Loucy (cell line): ENCODE measurements at regions not wholly inside any gene's neighbourhood (a gene's known extent, or its start where the extent isn't known, plus 50 kb on each side); places are given as distances from the start of the nearest gene placed in this dataset.

ENCODE experiments used
- H2AFZ ChIP-seq: fragments of 200-600 bp; sonication (generic); 2 replicates; pipeline ENCODE4 v1.6.0; 2016; ENCODE audit warnings: antibody characterized with exemption, mild to moderate bottlenecking, low read length, moderate library complexity
- H3F3A ChIP-seq: fragments of 200-600 bp; 2 replicates; pipeline ENCODE4 v1.6.0; 2016; ENCODE audit warnings: antibody characterized with exemption, low read depth, mild to moderate bottlenecking
- H3K27me3 ChIP-seq: fragments of 200-600 bp; sonication (generic); 2 replicates; pipeline ENCODE4 v1.6.1; 2014; ENCODE audit warnings: low read length, mild to moderate bottlenecking; ENCODE audit not compliant: insufficient read depth, poor library complexity, severe bottlenecking
- H3K36me3 ChIP-seq: fragments of 200-600 bp; sonication (generic); 2 replicates; pipeline ENCODE4 v1.6.1; 2016; ENCODE audit warnings: low read length; ENCODE audit not compliant: insufficient read depth
- H3K4me1 ChIP-seq: fragments of 200-600 bp; sonication (generic); 2 replicates; pipeline ENCODE4 v1.5.1; 2014; ENCODE audit warnings: low read length, mild to moderate bottlenecking; ENCODE audit not compliant: insufficient read depth, poor library complexity, severe bottlenecking
- H3K4me2 ChIP-seq: fragments of 200-600 bp; sonication (generic); 2 replicates; pipeline ENCODE4 v1.6.0; 2014; ENCODE audit warnings: antibody characterized with exemption, low read length, low read depth, mild to moderate bottlenecking; ENCODE audit not compliant: poor library complexity, severe bottlenecking
- H3K4me3 ChIP-seq: fragments of 200-600 bp; sonication (generic); 2 replicates; pipeline ENCODE4 v1.5.1; 2014; ENCODE audit warnings: low read length, mild to moderate bottlenecking, mixed read lengths; ENCODE audit not compliant: poor library complexity, severe bottlenecking
- H3K79me2 ChIP-seq: fragments of 200-600 bp; sonication (generic); 2 replicates; pipeline ENCODE4 v1.6.1; 2014; ENCODE audit warnings: low read length; ENCODE audit not compliant: insufficient read depth
- H3K9ac ChIP-seq: fragments of 200-600 bp; sonication (generic); 2 replicates; pipeline ENCODE4 v1.6.0; 2014; ENCODE audit warnings: mild to moderate bottlenecking, low read depth, low read length, moderate library complexity; ENCODE audit not compliant: poor library complexity, severe bottlenecking
- H3K9me2 ChIP-seq: fragments of 200-600 bp; sonication (generic); replicated peaks from 2 replicates; pipeline ENCODE4 v1.6.1; 2016; ENCODE audit warnings: low read depth, low read length, mixed read lengths
- H3K9me3 ChIP-seq: fragments of 200-600 bp; sonication (generic); 2 replicates; pipeline ENCODE4 v1.6.1; 2014; ENCODE audit warnings: mild to moderate bottlenecking, antibody characterized with exemption, low read length, low read depth; ENCODE audit not compliant: insufficient read depth
- H4K20me1 ChIP-seq: fragments of 200-600 bp; sonication (generic); 2 replicates; pipeline ENCODE4 v1.6.0; 2014; ENCODE audit warnings: antibody characterized with exemption, low read length, mild to moderate bottlenecking; ENCODE audit not compliant: insufficient read depth, poor library complexity, severe bottlenecking
- EZH2phosphoT487 ChIP-seq: fragments of 200-600 bp; IDR thresholded peaks from 2 replicates; pipeline ENCODE4 v1.6.1; 2018; ENCODE audit warnings: antibody characterized with exemption, mild to moderate bottlenecking, moderate library complexity, borderline replicate concordance
- TF ChIP-seq, protein P1 (sequence below): fragments of 200-600 bp; sonication (generic); conservative IDR thresholded peaks from 2 replicates; pipeline ENCODE4 v1.5.1; 2014; ENCODE audit warnings: mild to moderate bottlenecking, antibody characterized with exemption, low read length

DNA sequence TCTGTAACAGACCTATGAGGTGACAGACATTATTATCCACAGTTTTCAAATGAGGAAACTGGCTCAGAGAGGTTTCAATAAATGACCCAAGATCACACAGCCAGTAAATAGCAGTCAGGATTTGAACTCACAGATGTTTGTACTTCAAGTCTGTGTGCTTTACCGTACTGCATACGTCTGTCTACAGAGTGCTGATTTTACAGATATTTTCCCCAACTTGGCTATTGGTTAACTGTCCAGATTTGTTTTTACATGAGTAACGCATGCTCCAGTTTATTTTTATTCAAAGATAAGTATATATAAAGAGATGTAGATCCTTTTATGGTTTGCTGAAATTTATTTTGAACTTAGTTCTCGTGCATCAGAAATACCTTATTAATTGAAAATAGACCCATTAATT lies 65.7 kb upstream of the SLC38A2 start:
- H2AFZ ChIP-seq, result no peak overlapping the region
- no peaks in the 10 kb centered on the region for H3K27me3 ChIP-seq

DNA sequence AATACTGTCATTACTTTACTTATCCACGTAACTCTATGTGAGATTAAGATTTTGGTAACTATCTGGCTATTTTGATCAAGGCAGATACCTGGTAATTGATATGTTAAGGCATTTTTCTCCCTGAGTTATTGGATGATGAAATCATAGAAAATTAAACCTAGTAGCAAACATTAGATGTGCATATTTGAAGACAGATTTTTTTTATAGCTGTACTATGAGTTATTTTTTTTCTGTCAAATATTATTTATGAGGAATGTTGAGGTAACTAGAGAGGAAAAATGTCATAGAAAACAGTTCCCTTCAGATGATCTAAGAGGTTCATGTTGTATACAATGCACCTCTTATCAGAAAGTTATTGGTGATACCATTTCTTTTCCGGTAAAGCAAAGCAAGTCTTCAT lies 64.9 kb upstream of the SLC38A2 start:
- Histone ChIP-seq H3K4me3 (no peak overlapping the region), H3K79me2 (no peaks in the 10 kb centered on the region), H3K36me3 (no peaks in the 10 kb centered on the region), H3F3A (no peaks in the 10 kb centered on the region), H3K4me1 (peaks cover 12% of the 10 kb centered on the region), H3K9ac (no peak overlapping the region), H4K20me1 (no peaks in the 10 kb centered on the region), H3K9me3 (no peaks in the 10 kb centered on the region), H3K27me3 (no peaks in the 10 kb centered on the region), H3K9me2 (no peaks in the 10 kb centered on the region), H3K4me2 (no peak overlapping the region), H2AFZ (no peak overlapping the region)
- no peak for TF ChIP-seq EZH2phosphoT487
- TF ChIP-seq, protein P1, sequence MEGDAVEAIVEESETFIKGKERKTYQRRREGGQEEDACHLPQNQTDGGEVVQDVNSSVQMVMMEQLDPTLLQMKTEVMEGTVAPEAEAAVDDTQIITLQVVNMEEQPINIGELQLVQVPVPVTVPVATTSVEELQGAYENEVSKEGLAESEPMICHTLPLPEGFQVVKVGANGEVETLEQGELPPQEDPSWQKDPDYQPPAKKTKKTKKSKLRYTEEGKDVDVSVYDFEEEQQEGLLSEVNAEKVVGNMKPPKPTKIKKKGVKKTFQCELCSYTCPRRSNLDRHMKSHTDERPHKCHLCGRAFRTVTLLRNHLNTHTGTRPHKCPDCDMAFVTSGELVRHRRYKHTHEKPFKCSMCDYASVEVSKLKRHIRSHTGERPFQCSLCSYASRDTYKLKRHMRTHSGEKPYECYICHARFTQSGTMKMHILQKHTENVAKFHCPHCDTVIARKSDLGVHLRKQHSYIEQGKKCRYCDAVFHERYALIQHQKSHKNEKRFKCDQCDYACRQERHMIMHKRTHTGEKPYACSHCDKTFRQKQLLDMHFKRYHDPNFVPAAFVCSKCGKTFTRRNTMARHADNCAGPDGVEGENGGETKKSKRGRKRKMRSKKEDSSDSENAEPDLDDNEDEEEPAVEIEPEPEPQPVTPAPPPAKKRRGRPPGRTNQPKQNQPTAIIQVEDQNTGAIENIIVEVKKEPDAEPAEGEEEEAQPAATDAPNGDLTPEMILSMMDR, result no peak

More for the DNA sequence above, 65.7 kb upstream of the SLC38A2 start:
- no peaks in the 10 kb centered on the region for H3K36me3 ChIP-seq
- no peak overlapping the region for H3K4me2 ChIP-seq
- no peaks in the 10 kb centered on the region for H4K20me1 ChIP-seq
- H3F3A ChIP-seq, result no peaks in the 10 kb centered on the region
- H3K4me1 ChIP-seq, result peaks cover 12% of the 10 kb centered on the region
- H3K4me3 ChIP-seq, result no peak overlapping the region
- H3K9me2 ChIP-seq, result no peaks in the 10 kb centered on the region
- no peak overlapping the region for H3K9ac ChIP-seq
- H3K79me2 ChIP-seq, result no peaks in the 10 kb centered on the region
- H3K9me3 ChIP-seq, result no peaks in the 10 kb centered on the region
- TF ChIP-seq, protein P1, result no peak
- TF ChIP-seq EZH2phosphoT487, result no peak

DNA sequence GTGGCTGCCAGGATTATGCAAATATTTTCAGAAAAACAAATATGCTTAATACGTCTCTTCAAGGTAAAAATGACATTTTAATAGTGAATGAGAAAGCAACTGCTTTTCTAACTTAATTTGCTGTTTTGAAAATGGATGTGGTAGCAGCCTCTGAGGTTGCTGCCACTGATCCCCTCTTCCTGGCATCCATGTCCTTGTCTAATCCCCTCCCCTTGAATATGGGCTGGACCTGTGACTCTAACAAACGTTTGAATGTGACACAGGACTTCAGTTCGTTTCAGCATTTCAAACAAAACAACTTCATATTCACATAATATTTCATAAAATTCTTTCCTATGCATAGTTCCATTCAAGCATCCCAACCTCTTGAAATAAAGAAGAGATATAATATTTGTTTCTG lies 64.2 kb upstream of the SLC38A2 start:
- H4K20me1 ChIP-seq, result no peaks in the 10 kb centered on the region
- no peaks in the 10 kb centered on the region for H3K36me3 ChIP-seq
- no peaks in the 10 kb centered on the region for H3K9me2 ChIP-seq
- no peaks in the 10 kb centered on the region for H3K27me3 ChIP-seq
- no peak overlapping the region for H2AFZ ChIP-seq
- H3K9me3 ChIP-seq, result no peaks in the 10 kb centered on the region
- no peak overlapping the region for H3K4me3 ChIP-seq
- no peak overlapping the region for H3K9ac ChIP-seq
- TF ChIP-seq, protein P1, result no peak
- no peak for TF ChIP-seq EZH2phosphoT487
- H3F3A ChIP-seq, result no peaks in the 10 kb centered on the region
- H3K79me2 ChIP-seq, result no peaks in the 10 kb centered on the region
- no peak overlapping the region for H3K4me2 ChIP-seq
- peaks cover 19% of the 10 kb centered on the region for H3K4me1 ChIP-seq
